K562 (cell line): ENCODE measurements at regions not wholly inside any gene's neighbourhood (a gene's known extent, or its start where the extent isn't known, plus 50 kb on each side); places are given as distances from the start of the nearest gene placed in this dataset.

ENCODE experiments used
- ATF1 ChIP-seq, 2 experiments: fragments of 450-650 bp in 1 of 2; IDR thresholded peaks; 2 replicates each; pipeline ENCODE4 v1.6.1; 2016; ENCODE audit warnings: missing compliant biosample characterization in 1 of 2, missing genetic modification characterization in 1 of 2
- BHLHE40 ChIP-seq: IDR thresholded peaks from 2 replicates; pipeline ENCODE4 v1.6.1; 2011; ENCODE audit warnings: low read length, improper control_type of control experiment
- BRD9 ChIP-seq: fragments of 450-650 bp; IDR thresholded peaks from 2 replicates; pipeline ENCODE4 v1.6.1; 2018; ENCODE audit warnings: low read depth; ENCODE audit not compliant: partially characterized antibody
- E2F6 ChIP-seq, 2 experiments: IDR thresholded peaks; 2 replicates each; pipeline ENCODE4 v1.6.1; 2011; ENCODE audit warnings: borderline replicate concordance in 1 of 2, control low read depth in 1 of 2, low read depth in 1 of 2, low read length in 1 of 2, mild to moderate bottlenecking in 1 of 2, mixed read lengths in 1 of 2, moderate library complexity in 1 of 2; ENCODE audit not compliant: insufficient read depth in 1 of 2, insufficient read length in 1 of 2, poor library complexity in 1 of 2, severe bottlenecking in 1 of 2; ENCODE audit errors: extremely low read depth in 1 of 2
- GABPA ChIP-seq: fragments of 200-800 bp; sonication (Bioruptor generic); conservative IDR thresholded peaks from 2 replicates; pipeline ENCODE4 v1.6.1; 2016; ENCODE audit warnings: low read depth, missing genetic modification characterization, missing compliant biosample characterization
- GTF2E2 ChIP-seq: fragments of 200-800 bp; sonication (Bioruptor generic); IDR thresholded peaks from 2 replicates; pipeline ENCODE4 v1.6.1; 2016; ENCODE audit warnings: missing genetic modification characterization, missing compliant biosample characterization
- HMGN3 ChIP-seq: IDR thresholded peaks from 2 replicates; pipeline ENCODE4 v1.6.1; 2011; ENCODE audit warnings: borderline replicate concordance, low read depth, mild to moderate bottlenecking, mixed read lengths, low read length; ENCODE audit not compliant: insufficient read length; ENCODE audit errors: extremely low read depth
- KLF16 ChIP-seq: IDR thresholded peaks from 2 replicates; pipeline ENCODE4 v1.6.1; 2016; ENCODE audit warnings: antibody characterized with exemption
- NCOA1 ChIP-seq: fragments of 450-650 bp; IDR thresholded peaks from 2 replicates; pipeline ENCODE4 v1.6.1; 2016; ENCODE audit warnings: low read depth
- PKNOX1 ChIP-seq: fragments of 450-650 bp; IDR thresholded peaks from 2 replicates; pipeline ENCODE4 v1.6.1; 2016
- SIRT6 ChIP-seq: IDR thresholded peaks from one replicate; pipeline ENCODE4 v1.6.1; 2012; ENCODE audit warnings: low read depth, mild to moderate bottlenecking, control low read depth, inconsistent platforms, low read length, moderate library complexity
- SMAD3 ChIP-seq: fragments of 450-650 bp; formaldehyde crosslinking; conservative IDR thresholded peaks from 2 replicates; pipeline ENCODE4 v1.4.0; 2020; ENCODE audit warnings: mild to moderate bottlenecking
- TFE3 ChIP-seq: fragments of 450-650 bp; formaldehyde crosslinking; IDR thresholded peaks from 2 replicates; pipeline ENCODE4 v1.4.0; 2020; ENCODE audit warnings: mild to moderate bottlenecking, mixed read lengths
- ZBED1 ChIP-seq: IDR thresholded peaks from 2 replicates; pipeline ENCODE4 v1.6.1; 2014
- ZKSCAN8 ChIP-seq: fragments of 200-800 bp; sonication (Bioruptor generic); IDR thresholded peaks from 2 replicates; pipeline ENCODE4 v1.6.1; 2016; ENCODE audit warnings: missing genetic modification characterization, missing compliant biosample characterization
- ZNF175 ChIP-seq: fragments of 200-800 bp; sonication (Bioruptor generic); IDR thresholded peaks from 2 replicates; pipeline ENCODE4 v1.6.1; 2016; ENCODE audit warnings: low read depth, mild to moderate bottlenecking, missing genetic modification characterization, missing compliant biosample characterization
- ZNF274 ChIP-seq: IDR thresholded peaks from 2 replicates; pipeline ENCODE4 v1.6.1; 2011; ENCODE audit warnings: low read depth, mild to moderate bottlenecking, low read length, moderate library complexity, borderline replicate concordance
- ZNF384 ChIP-seq: IDR thresholded peaks from 2 replicates; pipeline ENCODE4 v1.6.1; 2012; ENCODE audit warnings: low read depth, low read length, improper control_type of control experiment
- ZNF41 ChIP-seq: fragments of 250-450 bp; sonication (Bioruptor Pico); conservative IDR thresholded peaks from 2 replicates; pipeline ENCODE4 v1.4.0; 2020; ENCODE audit warnings: mild to moderate bottlenecking
- ZNF644 ChIP-seq: fragments of 200-800 bp; sonication (Bioruptor generic); IDR thresholded peaks from 2 replicates; pipeline ENCODE4 v1.6.1; 2016; ENCODE audit warnings: low read depth, missing genetic modification characterization, missing compliant biosample characterization
- ZNF740 ChIP-seq, 3 experiments: fragments of 200-800 bp in 1 of 3; sonication (Bioruptor generic) in 1 of 3; sonication (generic) in 1 of 3; formaldehyde crosslinking in 1 of 3; IDR thresholded peaks; 2 replicates each; pipeline versions ENCODE4 v1.6.1 to v1.8.0; 2016 to 2022; ENCODE audit warnings: mild to moderate bottlenecking in 2 of 3, missing compliant biosample characterization in 2 of 3, missing genetic modification characterization in 2 of 3, missing genetic modification reagents in 1 of 3

DNA sequence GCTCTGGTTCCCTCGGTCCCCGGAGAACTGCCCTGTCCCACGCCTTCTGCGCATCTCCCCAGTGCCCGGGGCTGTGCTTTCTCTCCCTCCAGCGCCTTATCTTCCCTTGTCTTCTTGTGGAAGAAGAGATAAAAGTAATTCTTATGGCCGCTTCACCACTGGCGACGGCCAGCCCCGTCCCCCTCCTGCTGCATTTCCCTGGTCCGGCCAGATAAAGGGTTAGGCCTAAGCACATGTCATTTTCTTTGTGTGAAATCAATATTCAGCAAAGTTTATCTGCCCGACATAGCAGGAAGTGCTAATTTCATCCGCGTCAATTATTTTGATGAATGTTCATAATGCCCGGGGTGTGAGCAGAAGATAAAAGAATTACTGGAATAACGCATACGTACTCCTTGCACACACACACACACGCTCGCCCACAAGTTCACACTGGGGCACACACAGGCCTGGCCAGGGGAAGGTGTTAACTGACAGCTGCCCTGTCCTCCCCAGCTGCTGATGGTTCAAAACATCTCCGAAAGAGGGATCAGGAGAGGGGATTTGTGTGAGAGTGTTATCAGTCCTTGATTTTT lies 177.7 kb upstream of the LHX5 start (continued):
- TF ChIP-seq TFE3 (CRISPR knock-in tag), result no peak
- peak; percentile 81 for TF ChIP-seq BHLHE40
- TF ChIP-seq KLF16, result peak; percentile 99
- peak; percentile 82 for TF ChIP-seq ZNF41
- TF ChIP-seq ZNF644, result peak; percentile 92
- no peak for TF ChIP-seq ZNF740 (CRISPR knock-in tag; IDR thresholded peaks at IDR 0.05)
- TF ChIP-seq ZNF740 (tag; IDR thresholded peaks at IDR 0.05), result no peak
- peak; percentile 96 for TF ChIP-seq NCOA1
- TF ChIP-seq ATF1 (CRISPR knock-in tag; IDR thresholded peaks at IDR 0.05), result no peak
- TF ChIP-seq ATF1 (tag; IDR thresholded peaks at IDR 0.05), result peak; percentile 93
- TF ChIP-seq ZKSCAN8 (CRISPR knock-in tag), result peak; percentile 94
- peak; percentile 96 for TF ChIP-seq PKNOX1
- peak; percentile 65 for TF ChIP-seq GABPA (tag)
- peak; percentile 97 for TF ChIP-seq HMGN3
- 0 out of 2 replicates have a peak, but pooled peaks have one; percentile 15 for TF ChIP-seq GTF2E2 (tag)
- peak in 1 of 2 experiments; percentile 38 for TF ChIP-seq E2F6 (IDR thresholded peaks at IDR 0.05; ENCODE audit: borderline replicate concordance in 1 of 2, extremely low read depth in 1 of 2, insufficient read depth in 1 of 2, insufficient read length in 1 of 2, low read depth in 1 of 2, low read length in 1 of 2, poor library complexity in 1 of 2, severe bottlenecking in 1 of 2)
- no peak for TF ChIP-seq SIRT6
- TF ChIP-seq ZNF384, result 0 out of 2 replicates have a peak, but pooled peaks have one; percentile 33
- TF ChIP-seq SMAD3, result peak; percentile 93
- peak; percentile 98 for TF ChIP-seq ZNF175
- TF ChIP-seq ZBED1, result peak; percentile 96
- TF ChIP-seq BRD9, result peak; percentile 79
- peak; percentile 83 for TF ChIP-seq ZNF274
